ENCODE measurements at regions not wholly inside any gene's neighbourhood (a gene's known extent, or its start where the extent isn't known, plus 50 kb on each side); places are given as distances from the start of the nearest gene placed in this dataset.
A peak's percentile ranks its signal among the peaks of the same experiment; 100 is the strongest.

- DNase-seq = no peak
Observed at GRCh38 chr12:111102102-111102739, 181.8 kb upstream of the MYL2 start.

DNA sequence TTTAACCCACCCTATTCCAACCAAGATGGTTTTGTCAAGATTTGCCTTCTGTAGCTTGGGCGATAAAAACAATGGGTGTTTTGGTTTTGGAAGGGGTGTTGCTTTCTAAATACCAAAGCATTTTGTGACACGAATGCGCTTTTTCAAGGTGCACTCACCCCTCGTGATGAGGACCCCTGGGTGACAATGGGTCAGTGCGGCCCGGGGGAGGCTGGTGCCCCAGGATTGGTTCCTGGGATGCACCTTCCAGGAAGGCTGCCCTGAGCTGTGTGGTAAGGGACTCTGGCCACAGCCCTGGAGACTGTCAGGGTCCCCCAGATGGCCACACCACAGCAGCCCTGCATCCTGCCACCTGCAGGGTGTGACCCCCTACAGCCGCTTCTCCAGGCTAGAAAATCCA, 180.6 kb upstream of the MYL2 start:
- DNase-seq = no peak

DNA sequence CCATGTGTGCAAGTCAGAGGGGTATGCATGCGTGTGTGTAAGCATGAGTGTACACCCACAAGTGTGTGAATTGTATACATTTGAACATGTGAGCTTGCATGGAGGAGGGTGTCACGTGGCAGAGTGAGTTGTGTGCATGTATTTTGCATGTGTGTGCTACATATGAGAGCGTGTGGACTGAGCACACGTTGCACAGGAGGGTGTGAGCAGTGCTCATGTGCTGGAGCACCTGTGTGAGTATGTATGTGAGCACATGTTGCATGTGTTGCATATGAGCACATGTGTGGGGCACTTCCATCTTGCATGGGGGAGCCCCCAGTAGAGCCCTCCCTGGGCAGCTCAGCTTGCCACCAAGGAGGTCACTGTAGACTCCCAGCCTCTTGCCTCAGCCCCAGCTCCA, 180.2 kb upstream of the MYL2 start:
- no peak for DNase-seq

DNA sequence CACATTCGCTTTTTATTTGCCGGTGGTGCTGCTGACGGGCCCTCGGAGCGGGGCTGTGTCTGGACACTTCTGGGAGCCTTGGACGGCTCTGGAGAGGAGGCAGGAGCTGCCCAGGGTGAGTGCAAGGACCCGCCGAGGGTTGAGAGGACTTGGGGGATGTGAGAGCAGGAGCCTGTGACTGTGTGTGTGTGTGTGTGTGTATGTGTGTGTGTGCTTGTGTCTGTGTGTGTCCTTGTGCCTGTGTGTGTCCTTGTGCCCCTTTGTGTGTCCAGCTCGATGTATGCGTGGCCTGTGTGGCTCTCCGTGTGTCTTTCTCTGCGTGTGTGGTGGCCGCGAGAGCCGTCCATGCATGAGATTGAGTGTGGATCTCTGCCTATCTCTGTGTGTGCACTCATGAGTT, 179.6 kb upstream of the MYL2 start:
- no peak for DNase-seq

DNA sequence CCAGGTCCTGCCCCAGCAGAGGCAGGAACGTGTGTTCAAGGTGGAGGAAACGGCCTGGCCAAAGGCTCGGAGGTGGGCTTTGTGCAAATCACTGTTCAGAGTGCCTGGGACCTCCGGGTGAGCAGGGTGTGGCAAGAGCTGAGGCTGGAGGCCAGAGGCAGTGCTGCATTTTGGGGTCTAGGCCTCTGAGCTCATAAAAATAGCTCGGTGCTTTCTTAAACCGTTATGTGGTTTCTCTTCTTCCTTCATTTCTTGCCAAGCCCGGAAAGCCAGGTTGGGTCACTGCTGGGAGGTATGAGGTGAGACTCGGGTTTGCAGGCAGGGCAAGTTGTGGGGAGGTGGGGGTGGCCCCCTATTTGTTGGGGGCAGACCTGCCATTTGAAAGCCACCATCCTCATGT, 178.8 kb upstream of the MYL2 start:
- DNase-seq = no peak

DNA sequence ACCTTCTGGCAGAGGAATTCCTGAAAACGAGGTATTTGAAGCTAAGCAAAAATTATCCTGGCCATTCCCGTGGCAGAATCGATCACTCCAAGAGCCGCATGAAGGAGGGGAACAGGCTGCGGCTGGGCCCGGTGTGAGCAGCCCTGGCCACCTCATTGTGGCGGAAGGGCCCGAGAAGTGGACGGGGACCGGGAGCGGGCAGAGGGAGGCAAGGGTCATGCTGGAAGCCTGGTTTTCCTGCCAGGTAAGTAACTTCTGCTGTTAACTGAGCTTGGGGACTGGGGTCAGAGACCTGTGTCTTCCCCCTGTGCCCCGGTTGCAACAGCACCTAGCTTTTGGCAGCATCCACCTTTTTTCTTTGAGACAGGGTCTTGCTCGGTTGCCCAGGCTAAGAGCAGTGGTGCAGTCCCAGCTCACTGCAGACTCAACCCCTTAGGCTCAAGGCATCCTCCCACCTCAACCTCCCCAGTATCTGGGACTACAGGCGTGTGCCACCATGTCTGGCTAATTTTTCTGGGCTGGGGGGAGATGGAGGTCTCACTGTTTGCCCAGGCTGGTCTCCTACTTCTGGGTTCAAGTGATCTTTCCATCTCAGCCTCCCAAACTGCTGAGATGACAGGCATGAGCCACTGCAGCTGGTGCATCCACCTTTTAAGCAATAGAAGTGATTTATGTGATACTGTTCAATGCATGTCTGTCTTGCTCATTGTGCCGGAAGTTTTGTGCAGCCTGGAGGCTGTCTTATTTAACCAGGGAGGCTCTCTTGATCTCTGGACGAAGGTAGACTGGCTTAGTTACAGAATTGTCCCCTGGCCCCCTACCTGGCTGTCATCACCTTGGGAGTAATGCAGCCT, 174.0 kb upstream of the MYL2 start:
- DNase-seq = no peak

- peak; percentile 38 for DNase-seq
Observed at GRCh38 chr12:111093428-111094142, 173.2 kb upstream of the MYL2 start.

DNA sequence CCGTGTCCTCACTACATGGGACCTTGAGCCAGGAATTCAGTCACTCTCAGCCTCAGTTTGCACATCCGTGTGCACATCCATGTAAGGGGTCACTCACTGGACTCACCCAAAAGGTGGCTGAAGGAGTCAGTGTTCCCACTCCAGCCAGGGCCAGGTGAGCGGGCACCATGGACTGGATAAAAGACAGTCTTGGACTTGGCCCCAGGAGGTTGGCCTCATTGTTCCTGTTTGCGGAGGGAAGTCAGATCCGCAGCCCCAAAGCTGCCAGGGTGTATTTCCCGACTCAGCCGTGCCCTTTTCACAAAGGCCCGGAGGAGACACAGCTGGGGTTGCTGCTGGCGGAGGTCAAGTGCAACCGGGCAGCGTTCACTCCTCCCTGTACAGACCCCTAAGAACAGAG, 170.7 kb upstream of the MYL2 start:
- no peak for DNase-seq

GRCh38 chr12:111089616-111090015, 169.2 kb upstream of the MYL2 start:
- DNase-seq = no peak

DNA sequence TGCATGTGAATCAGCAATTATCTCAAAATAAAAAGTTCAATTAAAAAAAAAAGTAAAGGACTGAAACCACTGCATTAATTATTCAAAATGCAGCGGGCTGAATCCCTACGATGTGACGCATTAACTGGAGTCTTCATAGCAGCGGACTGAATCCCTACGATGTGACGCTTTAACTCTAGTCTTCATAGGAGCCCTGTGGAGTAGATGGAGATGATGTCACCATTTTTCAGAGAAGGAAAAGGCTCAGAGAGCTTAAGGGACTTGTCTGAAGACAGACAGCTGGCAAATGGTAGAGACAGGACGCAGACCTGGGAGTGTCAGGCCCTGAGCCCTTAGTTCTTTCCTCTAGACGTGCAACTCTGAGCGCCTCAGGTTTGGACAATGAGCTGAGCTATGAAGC, 168.0 kb upstream of the MYL2 start:
- no peak for DNase-seq

- no peak for DNase-seq
Observed at GRCh38 chr12:111086947-111087700, 166.7 kb upstream of the MYL2 start.

- DNase-seq = no peak
Observed at GRCh38 chr12:111085096-111085495, 164.7 kb upstream of the MYL2 start.

DNA sequence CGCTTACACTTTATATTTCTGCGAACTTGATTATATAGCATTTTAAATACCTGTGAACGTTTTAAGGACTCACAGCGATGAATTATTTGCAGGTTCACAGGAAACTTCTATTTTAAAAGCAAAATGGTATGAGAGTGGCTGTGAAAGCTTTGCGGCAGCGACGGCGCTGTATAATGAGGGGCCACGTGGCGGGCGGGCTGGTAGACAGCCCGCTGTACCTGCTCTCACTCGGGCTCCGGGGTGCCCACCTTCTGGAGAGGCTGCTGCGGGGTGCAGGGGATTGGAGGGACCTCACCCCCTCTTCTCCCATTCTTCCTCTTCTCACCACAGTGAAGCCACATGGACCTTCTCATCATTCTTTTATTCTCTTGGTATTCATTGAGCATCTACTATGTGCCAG, 164.2 kb upstream of the MYL2 start:
- no peak for DNase-seq

GRCh38 chr12:111084158-111084557, 163.8 kb upstream of the MYL2 start:
- DNase-seq = no peak

DNA sequence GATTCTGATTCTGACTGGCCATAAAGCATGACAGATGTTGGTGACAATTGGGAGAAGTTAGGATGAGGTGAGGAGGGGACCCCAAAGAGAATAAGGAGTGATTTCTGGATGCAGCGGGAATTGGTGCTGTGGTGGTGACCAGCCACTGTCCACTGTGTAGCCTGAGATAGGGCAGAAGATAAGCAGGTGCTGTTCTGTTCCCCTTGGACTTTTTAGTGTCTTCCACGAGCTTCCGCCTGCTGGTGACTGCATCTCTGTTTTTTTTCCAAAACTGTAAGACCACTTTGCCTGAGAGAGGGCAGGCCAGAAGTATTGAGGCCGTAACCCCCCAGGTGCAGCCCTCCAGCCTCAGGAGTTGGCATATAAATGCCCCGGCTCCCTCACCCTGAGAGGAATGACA, 161.2 kb upstream of the MYL2 start:
- DNase-seq = no peak

DNA sequence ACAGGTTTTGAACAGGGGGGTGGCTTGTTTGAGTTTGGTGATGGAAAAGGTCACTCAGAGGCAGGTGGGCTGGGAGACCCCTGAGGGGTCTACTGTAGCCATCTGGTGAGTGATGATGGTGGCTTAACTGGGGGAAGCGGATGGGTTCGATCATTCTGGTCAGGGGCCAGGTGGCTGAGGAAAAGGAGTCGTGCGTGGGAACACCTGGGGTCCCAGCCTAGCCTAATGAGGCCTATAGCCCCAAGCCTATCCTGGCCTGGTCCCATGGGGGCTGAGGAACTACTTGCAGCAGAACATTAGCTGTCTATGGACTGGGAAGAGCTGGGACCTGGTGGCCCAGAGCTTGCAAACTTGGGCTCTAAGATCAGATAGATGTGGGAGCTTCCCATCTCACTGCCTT, 158.4 kb upstream of the MYL2 start:
- DNase-seq = no peak

DNA sequence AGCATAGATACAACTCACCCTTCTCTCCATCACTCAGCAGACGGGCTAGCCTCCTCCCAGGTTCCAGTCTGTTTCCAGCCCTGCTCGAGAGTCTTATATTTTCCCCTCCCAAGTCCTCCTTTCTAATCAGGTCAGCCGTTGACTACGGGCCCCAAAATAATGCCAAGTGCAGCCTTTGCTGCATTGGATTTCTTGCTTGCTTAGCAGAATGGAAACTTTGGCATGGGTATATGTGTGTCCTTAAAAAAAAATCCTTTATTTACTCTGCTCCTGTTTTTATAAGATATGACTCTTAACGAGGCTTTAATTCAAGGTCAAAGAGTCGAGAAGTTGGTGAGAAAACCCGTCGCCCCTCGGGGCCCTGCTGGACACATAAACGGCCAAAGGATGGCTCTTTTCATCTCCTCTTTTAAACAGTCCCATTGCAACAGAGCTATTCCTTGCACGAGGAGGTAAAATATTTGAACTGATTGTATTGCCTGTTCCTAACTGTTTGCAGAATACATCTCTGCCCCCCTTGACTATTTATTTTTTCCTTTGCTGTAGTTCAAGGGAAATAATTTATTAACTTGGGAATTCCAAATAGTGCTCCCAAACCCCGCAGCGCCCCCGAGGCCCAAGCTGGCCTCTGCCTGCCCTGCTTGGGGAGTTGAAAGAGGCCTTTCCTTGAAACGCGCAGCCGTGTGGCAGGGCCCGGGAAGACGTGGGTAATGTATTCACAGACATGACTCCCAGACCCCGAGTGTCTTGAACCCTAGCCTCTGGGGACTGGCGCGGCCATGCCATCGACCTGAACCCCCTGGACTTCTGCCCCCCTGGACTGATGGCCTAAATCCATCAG, 156.5 kb upstream of the MYL2 start:
- no peak for DNase-seq

DNA sequence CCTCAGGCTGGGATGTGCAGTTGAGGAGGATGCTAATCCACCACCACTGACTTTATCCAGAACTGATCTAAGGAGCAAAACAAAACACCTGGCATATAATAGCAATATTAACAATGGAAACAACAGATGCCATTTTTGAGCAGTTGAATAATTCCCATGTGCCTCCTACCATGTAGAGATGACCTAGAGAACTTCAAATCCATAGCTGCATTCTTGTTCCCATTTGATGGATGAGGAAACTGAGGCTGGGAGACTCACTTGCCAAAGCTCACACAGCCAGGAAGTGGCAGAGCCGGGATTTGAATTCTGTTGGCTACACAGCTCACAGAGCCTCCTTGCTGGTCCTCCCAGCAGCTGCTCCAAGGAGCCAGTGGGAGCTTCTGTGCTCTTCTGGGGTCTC, 155.8 kb upstream of the MYL2 start:
- DNase-seq = no peak

- no peak for DNase-seq
Observed at GRCh38 chr12:111074965-111075364, 154.6 kb upstream of the MYL2 start.

DNA sequence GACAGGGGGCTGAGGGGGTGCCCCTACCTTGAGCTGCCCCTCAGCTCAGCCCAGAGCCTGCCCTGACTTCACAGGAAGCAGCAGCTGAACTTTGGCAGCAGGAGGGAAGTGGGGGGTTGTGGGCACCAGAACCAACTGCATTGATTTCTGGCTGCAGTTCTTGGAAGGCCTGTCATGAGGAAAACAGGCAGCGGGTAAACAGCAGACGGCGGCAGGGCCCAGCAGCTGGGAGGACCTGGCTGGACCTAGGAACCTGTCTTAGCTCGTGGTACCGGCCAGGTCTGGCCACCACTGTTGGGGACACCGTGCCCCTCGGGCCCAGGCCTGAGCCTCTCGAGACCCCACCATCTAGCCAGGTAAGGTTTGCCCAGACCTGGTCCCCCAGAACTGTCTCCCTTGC, 154.2 kb upstream of the MYL2 start:
- no peak for DNase-seq

- no peak for DNase-seq
Observed at GRCh38 chr12:111073370-111073769, 153.0 kb upstream of the MYL2 start.

DNA sequence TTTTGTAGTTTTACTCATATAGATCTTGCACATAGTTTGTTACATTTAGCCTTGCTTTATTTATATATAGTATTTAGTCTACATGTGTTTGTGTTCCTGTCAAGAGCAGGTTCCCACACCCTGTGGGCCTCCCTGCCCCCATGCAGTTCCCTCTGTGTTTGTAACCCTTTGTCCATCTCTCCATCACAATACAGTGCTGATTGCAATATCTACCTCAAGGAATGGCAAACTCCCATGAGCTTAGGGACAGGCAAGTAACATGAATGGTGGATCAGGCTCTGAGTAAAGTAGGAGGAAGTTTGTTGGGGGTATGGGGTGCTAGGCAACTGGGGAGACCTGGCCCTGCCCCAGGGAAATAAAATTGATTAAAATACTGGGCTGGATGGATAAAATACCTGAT, 151.9 kb upstream of the MYL2 start:
- DNase-seq = no peak

Data from stimulated activated CD4-positive, alpha-beta T cell treated with anti-CD3 and anti-CD28 coated beads, Interleukin-15, amount 100 ng/mL, for 24 hours (primary cell).